ENCODE measurements at regions not wholly inside any gene's neighbourhood (a gene's known extent, or its start where the extent isn't known, plus 50 kb on each side); places are given as distances from the start of the nearest gene placed in this dataset.

DNA sequence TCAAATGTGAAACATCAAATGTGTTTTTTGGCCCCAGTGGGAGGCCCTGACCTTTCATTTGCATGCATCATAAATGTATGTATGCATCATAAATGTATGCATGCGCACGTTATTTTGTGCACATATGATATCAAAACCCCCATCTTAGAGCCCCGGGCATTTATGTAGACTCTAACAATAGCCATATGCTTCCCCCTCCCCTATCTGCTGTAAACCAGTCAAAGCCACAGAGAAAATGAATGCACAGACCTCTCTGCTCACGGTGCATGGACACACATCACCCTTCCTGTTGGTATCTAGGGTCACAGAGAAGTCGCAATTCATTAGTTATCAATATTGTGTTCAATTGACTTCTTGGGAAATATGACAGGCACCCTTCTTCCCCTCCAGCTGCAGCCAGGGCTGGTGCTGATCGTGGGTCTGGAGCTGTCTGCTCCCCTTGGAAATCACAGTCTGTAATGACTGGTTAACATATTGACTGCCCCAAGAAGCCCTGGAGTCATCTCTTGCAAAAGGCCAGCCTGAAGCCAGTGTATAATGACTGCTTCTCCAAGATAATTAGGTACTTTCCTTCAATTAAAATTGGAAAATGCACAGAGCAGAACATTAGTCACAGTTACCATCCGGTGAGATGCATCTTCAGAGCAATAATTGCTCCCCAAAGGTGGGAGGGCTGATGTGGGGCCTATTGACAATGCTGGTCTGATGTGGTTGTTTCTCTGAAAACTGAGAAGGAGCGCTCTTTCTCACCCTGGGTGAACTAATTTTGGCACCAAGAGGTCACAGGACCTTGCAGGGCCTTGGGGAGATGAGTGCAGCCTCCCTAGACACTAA lies 532.2 kb downstream of the CDH26 start:
- Histone ChIP-seq H3K27me3 (ENCODE audit: insufficient read depth, low read length) (no peaks in the 10 kb centered on the region), H2AFZ (ENCODE audit: low read depth, low read length) (no peak overlapping the region), H3K4me3 (ENCODE audit: insufficient read depth, low read depth, low read length) (no peak overlapping the region), H3K4me2 (ENCODE audit: low read length) (no peak overlapping the region), H3K79me2 (ENCODE audit: insufficient read depth, low read length) (no peaks in the 10 kb centered on the region), H3K4me1 (ENCODE audit: insufficient read depth, low read length) (no peaks in the 10 kb centered on the region), H3K9ac (ENCODE audit: low read length) (no peak overlapping the region), H3K27ac (ENCODE audit: low read depth, low read length) (no peak overlapping the region), H3K36me3 (ENCODE audit: insufficient read depth, low read length) (no peaks in the 10 kb centered on the region), H4K20me1 (ENCODE audit: insufficient read depth, low read length) (no peaks in the 10 kb centered on the region), H3K9me3 (ENCODE audit: insufficient read depth, low read depth, low read length) (no peaks in the 10 kb centered on the region)
- DNase-seq (ENCODE audit: low read depth) = no peak
- H3K27me3 Mint-ChIP-seq (ENCODE audit: low read depth, unreplicated experiment) = peaks cover 23% of the 10 kb centered on the region
- H3K4me3 Mint-ChIP-seq (ENCODE audit: unreplicated experiment) = no peak overlapping the region
- TF ChIP-seq, protein P1, sequence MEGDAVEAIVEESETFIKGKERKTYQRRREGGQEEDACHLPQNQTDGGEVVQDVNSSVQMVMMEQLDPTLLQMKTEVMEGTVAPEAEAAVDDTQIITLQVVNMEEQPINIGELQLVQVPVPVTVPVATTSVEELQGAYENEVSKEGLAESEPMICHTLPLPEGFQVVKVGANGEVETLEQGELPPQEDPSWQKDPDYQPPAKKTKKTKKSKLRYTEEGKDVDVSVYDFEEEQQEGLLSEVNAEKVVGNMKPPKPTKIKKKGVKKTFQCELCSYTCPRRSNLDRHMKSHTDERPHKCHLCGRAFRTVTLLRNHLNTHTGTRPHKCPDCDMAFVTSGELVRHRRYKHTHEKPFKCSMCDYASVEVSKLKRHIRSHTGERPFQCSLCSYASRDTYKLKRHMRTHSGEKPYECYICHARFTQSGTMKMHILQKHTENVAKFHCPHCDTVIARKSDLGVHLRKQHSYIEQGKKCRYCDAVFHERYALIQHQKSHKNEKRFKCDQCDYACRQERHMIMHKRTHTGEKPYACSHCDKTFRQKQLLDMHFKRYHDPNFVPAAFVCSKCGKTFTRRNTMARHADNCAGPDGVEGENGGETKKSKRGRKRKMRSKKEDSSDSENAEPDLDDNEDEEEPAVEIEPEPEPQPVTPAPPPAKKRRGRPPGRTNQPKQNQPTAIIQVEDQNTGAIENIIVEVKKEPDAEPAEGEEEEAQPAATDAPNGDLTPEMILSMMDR (IDR thresholded peaks at IDR 0.05; ENCODE audit: insufficient read depth, low read depth, low read length) = no peak
- TF ChIP-seq EZH2 (IDR thresholded peaks at IDR 0.05; ENCODE audit: insufficient read depth, low read length) = no peak
- no peak overlapping the region for H3K27ac Mint-ChIP-seq (ENCODE audit: unreplicated experiment)
- no peaks in the 10 kb centered on the region for H3K36me3 Mint-ChIP-seq (ENCODE audit: low read depth, unreplicated experiment)
- no peaks in the 10 kb centered on the region for H3K9me3 Mint-ChIP-seq (ENCODE audit: unreplicated experiment)
- FAIRE-seq = no peak
- H3K4me1 Mint-ChIP-seq (ENCODE audit: low read depth, unreplicated experiment) = peaks cover 3% of the 10 kb centered on the region

DNA sequence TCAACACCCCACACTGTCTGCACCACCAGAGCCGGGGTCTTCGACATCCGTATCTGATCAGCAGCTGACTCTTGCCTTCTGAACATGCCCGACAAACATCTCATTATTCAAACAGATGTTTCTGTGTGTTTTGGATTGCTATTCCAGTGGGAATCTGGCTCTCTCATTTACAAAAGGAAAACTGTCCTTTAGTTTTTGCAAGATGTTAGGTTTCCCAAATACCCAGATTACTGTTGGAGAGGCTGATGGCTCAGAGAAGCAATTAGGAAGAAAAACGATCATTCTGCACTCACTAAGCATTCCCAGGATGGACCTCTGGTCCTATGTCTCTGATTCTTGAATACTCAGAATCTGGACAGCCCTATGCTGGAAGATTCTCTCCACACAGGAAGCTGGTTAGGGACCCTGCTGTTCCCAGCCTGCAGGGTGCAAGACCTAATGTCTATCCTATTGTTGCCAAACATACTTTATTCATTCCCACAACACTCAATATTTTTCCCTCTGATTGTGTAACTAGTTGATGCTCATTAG lies 532.9 kb downstream of the CDH26 start:
- H3K9me3 Mint-ChIP-seq (ENCODE audit: unreplicated experiment) = no peaks in the 10 kb centered on the region
- H3K4me1 Mint-ChIP-seq (ENCODE audit: low read depth, unreplicated experiment) = peaks cover 3% of the 10 kb centered on the region
- TF ChIP-seq, protein P1 (IDR thresholded peaks at IDR 0.05; ENCODE audit: insufficient read depth, low read depth, low read length) = no peak
- TF ChIP-seq EZH2 (IDR thresholded peaks at IDR 0.05; ENCODE audit: insufficient read depth, low read length) = no peak
- no peaks in the 10 kb centered on the region for H3K79me2 ChIP-seq (ENCODE audit: insufficient read depth, low read length)
- H3K4me1 ChIP-seq (ENCODE audit: insufficient read depth, low read length) = no peaks in the 10 kb centered on the region
- no peaks in the 10 kb centered on the region for H3K27me3 ChIP-seq (ENCODE audit: insufficient read depth, low read length)
- H3K27me3 Mint-ChIP-seq (ENCODE audit: low read depth, unreplicated experiment) = peaks cover 21% of the 10 kb centered on the region
- no peak overlapping the region for H3K4me3 Mint-ChIP-seq (ENCODE audit: unreplicated experiment)
- H4K20me1 ChIP-seq (ENCODE audit: insufficient read depth, low read length) = no peaks in the 10 kb centered on the region
- no peak overlapping the region for H3K9ac ChIP-seq (ENCODE audit: low read length)
- no peak overlapping the region for H3K27ac ChIP-seq (ENCODE audit: low read depth, low read length)
- no peaks in the 10 kb centered on the region for H3K36me3 ChIP-seq (ENCODE audit: insufficient read depth, low read length)
- DNase-seq (ENCODE audit: low read depth) = no peak
- H3K36me3 Mint-ChIP-seq (ENCODE audit: low read depth, unreplicated experiment) = no peaks in the 10 kb centered on the region
- H3K4me2 ChIP-seq (ENCODE audit: low read length) = no peak overlapping the region
- no peak overlapping the region for H3K27ac Mint-ChIP-seq (ENCODE audit: unreplicated experiment)
- H2AFZ ChIP-seq (ENCODE audit: low read depth, low read length) = no peak overlapping the region
- no peak for FAIRE-seq
- no peak overlapping the region for H3K4me3 ChIP-seq (ENCODE audit: insufficient read depth, low read depth, low read length)
- H3K9me3 ChIP-seq (ENCODE audit: insufficient read depth, low read depth, low read length) = no peaks in the 10 kb centered on the region

DNA sequence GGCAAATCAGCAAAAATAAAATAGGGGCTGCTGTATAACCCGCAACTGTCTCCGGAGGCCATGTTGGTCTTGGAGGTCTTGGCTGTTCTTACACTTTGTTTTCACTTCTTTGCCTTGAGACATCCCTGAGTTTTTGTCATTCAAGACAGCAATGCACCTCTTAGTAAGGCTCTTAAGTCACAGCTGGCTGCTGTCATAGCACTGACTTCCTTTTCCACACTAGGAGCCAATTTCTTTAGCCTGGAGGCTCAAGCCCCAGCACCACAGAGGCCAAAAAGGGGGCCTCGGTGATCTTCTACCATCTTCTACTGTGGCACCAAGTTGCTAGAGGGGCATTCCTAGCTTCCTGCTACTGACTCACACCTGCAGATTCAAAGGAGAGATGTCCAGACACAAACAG lies 536.3 kb downstream of the CDH26 start:
- no peaks in the 10 kb centered on the region for H3K36me3 Mint-ChIP-seq (ENCODE audit: low read depth, unreplicated experiment)
- no peak overlapping the region for H3K27ac Mint-ChIP-seq (ENCODE audit: unreplicated experiment)
- Histone ChIP-seq H4K20me1 (ENCODE audit: insufficient read depth, low read length) (no peaks in the 10 kb centered on the region), H3K79me2 (ENCODE audit: insufficient read depth, low read length) (no peaks in the 10 kb centered on the region), H2AFZ (ENCODE audit: low read depth, low read length) (no peak overlapping the region), H3K9me3 (ENCODE audit: insufficient read depth, low read depth, low read length) (no peaks in the 10 kb centered on the region), H3K9ac (ENCODE audit: low read length) (no peak overlapping the region), H3K27ac (ENCODE audit: low read depth, low read length) (no peak overlapping the region), H3K36me3 (ENCODE audit: insufficient read depth, low read length) (no peaks in the 10 kb centered on the region), H3K4me3 (ENCODE audit: insufficient read depth, low read depth, low read length) (no peak overlapping the region), H3K27me3 (ENCODE audit: insufficient read depth, low read length) (no peaks in the 10 kb centered on the region), H3K4me1 (ENCODE audit: insufficient read depth, low read length) (no peaks in the 10 kb centered on the region), H3K4me2 (ENCODE audit: low read length) (no peak overlapping the region)
- FAIRE-seq (no peak), DNase-seq (ENCODE audit: low read depth) (no peak)
- TF ChIP-seq, protein P1 (IDR thresholded peaks at IDR 0.05; ENCODE audit: insufficient read depth, low read depth, low read length) = no peak
- TF ChIP-seq EZH2 (IDR thresholded peaks at IDR 0.05; ENCODE audit: insufficient read depth, low read length) = no peak
- H3K4me3 Mint-ChIP-seq (ENCODE audit: unreplicated experiment) = no peak overlapping the region
- H3K4me1 Mint-ChIP-seq (ENCODE audit: low read depth, unreplicated experiment) = peaks cover 3% of the 10 kb centered on the region
- peaks cover 11% of the 10 kb centered on the region for H3K27me3 Mint-ChIP-seq (ENCODE audit: low read depth, unreplicated experiment)
- H3K9me3 Mint-ChIP-seq (ENCODE audit: unreplicated experiment) = no peaks in the 10 kb centered on the region

Measured in astrocyte (in vitro differentiated cells and primary cell).